Esophagus muscularis mucosa (tissue), 4 donors: ENCODE measurements at regions not wholly inside any gene's neighbourhood (a gene's known extent, or its start where the extent isn't known, plus 50 kb on each side); places are given as distances from the start of the nearest gene placed in this dataset.

Source experiments
- CTCF ChIP-seq, 3 experiments: fragments of 200-600 bp in 2 of 3; fragments of 450-650 bp in 1 of 3; sonication (generic) in 2 of 3; IDR thresholded peaks; one replicate each; pipeline ENCODE4 v1.5.1; 2017 to 2019; ENCODE audit warnings: antibody characterized with exemption in 3 of 3, mild to moderate bottlenecking in 2 of 3, moderate library complexity in 1 of 3
- EP300 ChIP-seq: sonication (generic); formaldehyde crosslinking; IDR thresholded peaks from one replicate; pipeline ENCODE4 v1.6.1; 2017; ENCODE audit warnings: antibody characterized with exemption
- POLR2A ChIP-seq: fragments of 450-650 bp; IDR thresholded peaks from one replicate; pipeline ENCODE4 v1.6.1; 2017; ENCODE audit warnings: antibody characterized with exemption, moderate library complexity, mild to moderate bottlenecking, low read depth
- POLR2AphosphoS5 ChIP-seq, 2 donors: sonication (generic); formaldehyde crosslinking; IDR thresholded peaks; one replicate each; pipeline ENCODE4 v1.6.1; 2017; ENCODE audit warnings: antibody characterized with exemption in 2 of 2

- TF ChIP-seq CTCF (IDR thresholded peaks at IDR 0.05) = no peak
- no peak for TF ChIP-seq POLR2A
- no peak for TF ChIP-seq EP300
- no peak for TF ChIP-seq POLR2AphosphoS5 (IDR thresholded peaks at IDR 0.05)
Observed at GRCh38 chrY:13082748-13083147, 178.1 kb downstream of the DDX3Y start.
